ENCODE measurements at regions not wholly inside any gene's neighbourhood (a gene's known extent, or its start where the extent isn't known, plus 50 kb on each side); places are given as distances from the start of the nearest gene placed in this dataset.

- Histone ChIP-seq H3K9me3 (replicated peaks; ENCODE audit: control insufficient read depth, insufficient read depth, low read length) (no peaks in the 10 kb centered on the region), H3K4me2 (ENCODE audit: insufficient read depth, low read length) (no peak overlapping the region), H3K27ac (ENCODE audit: insufficient read depth, low read depth, low read length) (no peak overlapping the region), H3K4me1 (ENCODE audit: control insufficient read depth, extremely low read depth, insufficient read depth, low read length) (no peaks in the 10 kb centered on the region), H3K27me3 (ENCODE audit: control insufficient read depth in 2 of 2, insufficient read depth in 2 of 2, low read length in 2 of 2) (no peaks in the 10 kb centered on the region), H3K4me3 (replicated peaks in 1 of 3; ENCODE audit: insufficient read depth in 1 of 3, low read depth in 1 of 3, low read length in 3 of 3) (no peak overlapping the region), H4K20me1 (replicated peaks; ENCODE audit: control insufficient read depth, extremely low read depth, insufficient read depth, low read length) (no peaks in the 10 kb centered on the region), H3K79me2 (ENCODE audit: control insufficient read depth, insufficient read depth, low read length) (no peaks in the 10 kb centered on the region), H3K9ac (replicated peaks; ENCODE audit: extremely low read depth, insufficient read depth, low read length) (no peak overlapping the region), H3K9me1 (replicated peaks; ENCODE audit: control insufficient read depth, extremely low read depth, insufficient read depth, low read length) (no peaks in the 10 kb centered on the region), H3K36me3 (ENCODE audit: control insufficient read depth in 2 of 2, extremely low read depth in 1 of 2, insufficient read depth in 2 of 2, low read length in 2 of 2) (no peaks in the 10 kb centered on the region), H2AFZ (ENCODE audit: low read depth, low read length) (no peak overlapping the region)
- BruUV-seq (replicated peaks) = no TSS peak
- TF ChIP-seq POLR2AphosphoS5 (IDR thresholded peaks at IDR 0.05; ENCODE audit: insufficient read depth, low read depth, low read length) (no peak), GATA2 (IDR thresholded peaks at IDR 0.05; ENCODE audit: insufficient read depth, insufficient read length, low read depth, low read length) (no peak)
- ChIA-PET POLR2A (no interaction called here), CTCF (interaction anchor here (1.9 kb wide), 1 partner anchor 12 kb away, joined by 6 read pairs; no protein-coding TSS in a partner anchor)
- dilution Hi-C loops (cut with MboI; ENCODE audit: extremely low pct_ligation_motif_present, low sequenced_read_pairs) (no loop called here), intact Hi-C loops (cut with micrococcal nuclease) (no loop called here)
- FAIRE-seq (no peak), DNase-seq (ENCODE audit: low read depth, low spot score) (no peak)
These were observed 295.0 kb downstream of the RAP2B start for GRCh38 chr3:153456833-153457545.

GRCh38 chr3:153458881-153459280 is 296.9 kb downstream of the RAP2B start:
- ChIA-PET CTCF (no interaction called here), POLR2A (no interaction called here)
- dilution Hi-C loops (cut with MboI; ENCODE audit: extremely low pct_ligation_motif_present, low sequenced_read_pairs) (no loop called here), intact Hi-C loops (cut with micrococcal nuclease) (no loop called here)
- TF ChIP-seq JUN (IDR thresholded peaks at IDR 0.05; ENCODE audit: borderline replicate concordance, insufficient read depth, insufficient read length, low read depth) = no peak
- no peak for TF ChIP-seq POLR2AphosphoS5 (IDR thresholded peaks at IDR 0.05; ENCODE audit: insufficient read depth, low read depth, low read length)
- TF ChIP-seq EZH2 (IDR thresholded peaks at IDR 0.05; ENCODE audit: borderline replicate concordance, low read depth, low read length, severe bottlenecking) = no peak
- TF ChIP-seq MAX (IDR thresholded peaks at IDR 0.05; ENCODE audit: insufficient read depth, insufficient read length) = no peak
- no peak for TF ChIP-seq MYC (IDR thresholded peaks at IDR 0.05; ENCODE audit: low read depth, low read length)
- no peaks in the 10 kb centered on the region for H3K9me1 ChIP-seq (replicated peaks; ENCODE audit: control insufficient read depth, extremely low read depth, insufficient read depth, low read length)
- no peak overlapping the region for H3K27ac ChIP-seq (ENCODE audit: insufficient read depth, low read depth, low read length)
- H3K4me3 ChIP-seq (replicated peaks in 1 of 3; ENCODE audit: insufficient read depth in 1 of 3, low read depth in 1 of 3, low read length in 3 of 3) = no peak overlapping the region
- no peaks in the 10 kb centered on the region for H3K79me2 ChIP-seq (ENCODE audit: control insufficient read depth, insufficient read depth, low read length)
- no peaks in the 10 kb centered on the region for H3K36me3 ChIP-seq (ENCODE audit: control insufficient read depth in 2 of 2, extremely low read depth in 1 of 2, insufficient read depth in 2 of 2, low read length in 2 of 2)
- DNase-seq (ENCODE audit: low read depth, low spot score) (no peak), FAIRE-seq (no peak)
- H3K4me2 ChIP-seq (ENCODE audit: insufficient read depth, low read length) = no peak overlapping the region
- no TSS peak for BruUV-seq (replicated peaks)
- H2AFZ ChIP-seq (ENCODE audit: low read depth, low read length) = no peak overlapping the region
- no peaks in the 10 kb centered on the region for H4K20me1 ChIP-seq (replicated peaks; ENCODE audit: control insufficient read depth, extremely low read depth, insufficient read depth, low read length)
- no peaks in the 10 kb centered on the region for H3K27me3 ChIP-seq (ENCODE audit: control insufficient read depth in 2 of 2, insufficient read depth in 2 of 2, low read length in 2 of 2)
- no peaks in the 10 kb centered on the region for H3K9me3 ChIP-seq (replicated peaks; ENCODE audit: control insufficient read depth, insufficient read depth, low read length)
- H3K9ac ChIP-seq (replicated peaks; ENCODE audit: extremely low read depth, insufficient read depth, low read length) = no peak overlapping the region
- H3K4me1 ChIP-seq (ENCODE audit: control insufficient read depth, extremely low read depth, insufficient read depth, low read length) = no peaks in the 10 kb centered on the region
